ENCODE measurements at regions not wholly inside any gene's neighbourhood (a gene's known extent, or its start where the extent isn't known, plus 50 kb on each side); places are given as distances from the start of the nearest gene placed in this dataset.

DNA sequence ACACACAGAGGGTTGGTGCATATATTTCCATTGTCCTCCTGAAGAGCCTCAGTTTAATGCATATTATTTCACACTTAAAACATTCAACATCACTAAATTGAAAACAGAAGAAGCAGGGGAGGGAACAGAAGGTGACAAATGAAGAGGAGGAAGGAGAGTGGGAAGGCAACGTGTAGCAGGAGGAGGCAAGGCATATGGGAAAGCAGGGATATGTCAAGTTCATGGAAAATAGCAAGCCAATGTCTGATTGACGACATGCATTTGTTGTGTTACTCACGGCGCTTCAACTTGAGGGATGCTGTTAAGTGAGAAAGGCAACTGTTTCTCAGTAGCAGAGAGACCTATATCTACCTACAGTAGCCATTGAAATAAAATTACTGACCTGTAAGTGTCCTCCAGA lies 154.5 kb downstream of the NSUN3 start:
- TF ChIP-seq, protein P1, sequence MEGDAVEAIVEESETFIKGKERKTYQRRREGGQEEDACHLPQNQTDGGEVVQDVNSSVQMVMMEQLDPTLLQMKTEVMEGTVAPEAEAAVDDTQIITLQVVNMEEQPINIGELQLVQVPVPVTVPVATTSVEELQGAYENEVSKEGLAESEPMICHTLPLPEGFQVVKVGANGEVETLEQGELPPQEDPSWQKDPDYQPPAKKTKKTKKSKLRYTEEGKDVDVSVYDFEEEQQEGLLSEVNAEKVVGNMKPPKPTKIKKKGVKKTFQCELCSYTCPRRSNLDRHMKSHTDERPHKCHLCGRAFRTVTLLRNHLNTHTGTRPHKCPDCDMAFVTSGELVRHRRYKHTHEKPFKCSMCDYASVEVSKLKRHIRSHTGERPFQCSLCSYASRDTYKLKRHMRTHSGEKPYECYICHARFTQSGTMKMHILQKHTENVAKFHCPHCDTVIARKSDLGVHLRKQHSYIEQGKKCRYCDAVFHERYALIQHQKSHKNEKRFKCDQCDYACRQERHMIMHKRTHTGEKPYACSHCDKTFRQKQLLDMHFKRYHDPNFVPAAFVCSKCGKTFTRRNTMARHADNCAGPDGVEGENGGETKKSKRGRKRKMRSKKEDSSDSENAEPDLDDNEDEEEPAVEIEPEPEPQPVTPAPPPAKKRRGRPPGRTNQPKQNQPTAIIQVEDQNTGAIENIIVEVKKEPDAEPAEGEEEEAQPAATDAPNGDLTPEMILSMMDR (IDR thresholded peaks at IDR 0.05): no peak
- no peak for TF ChIP-seq POLR2A (IDR thresholded peaks at IDR 0.05)
